ENCODE measurements at regions not wholly inside any gene's neighbourhood (a gene's known extent, or its start where the extent isn't known, plus 50 kb on each side); places are given as distances from the start of the nearest gene placed in this dataset.

- no peak for TF ChIP-seq CTCF (IDR thresholded peaks at IDR 0.05)
- no peak for TF ChIP-seq POLR2A (IDR thresholded peaks at IDR 0.05)
Observed at GRCh38 chr15:96222981-96223380, 107.5 kb upstream of the NR2F2 start.

Measured in uterus (tissue), 2 donors.